HL-60 (cell line): ENCODE measurements at regions not wholly inside any gene's neighbourhood (a gene's known extent, or its start where the extent isn't known, plus 50 kb on each side); places are given as distances from the start of the nearest gene placed in this dataset.

Experiments used
- DNase-seq, 2 experiments: peaks; one replicate each; pipeline ENCODE4 v3.0.0-alpha.2; 2010 to 2020; ENCODE audit warnings: low read depth in 1 of 2, low spot score in 1 of 2
- H3K27ac ChIP-seq: fragments of 250-450 bp; sonication (Bioruptor Pico); replicated peaks from 2 replicates; pipeline ENCODE4 v1.5.1; 2020; ENCODE audit warnings: mild to moderate bottlenecking, moderate library complexity
- H3K27me3 ChIP-seq: fragments of 250-450 bp; sonication (Bioruptor Pico); 2 replicates; pipeline ENCODE4 v1.5.1; 2021; ENCODE audit warnings: mild to moderate bottlenecking, moderate library complexity; ENCODE audit not compliant: insufficient read depth, poor library complexity, severe bottlenecking
- H3K4me3 ChIP-seq: replicated peaks from 2 replicates; pipeline ENCODE4 v1.5.1; 2011; ENCODE audit warnings: mild to moderate bottlenecking, control low read depth, low read length; ENCODE audit not compliant: insufficient read depth
- CTCF ChIP-seq: IDR thresholded peaks from one replicate; pipeline ENCODE4 v1.5.1; 2011; ENCODE audit warnings: low read length, control low read depth, inconsistent platforms; ENCODE audit not compliant: insufficient read depth
- GABPA ChIP-seq: IDR thresholded peaks from 2 replicates; pipeline ENCODE4 v1.6.1; 2012; ENCODE audit warnings: low read depth
- POLR2AphosphoS5 ChIP-seq: IDR thresholded peaks from 2 replicates; pipeline ENCODE4 v1.6.1; 2012; ENCODE audit warnings: low read depth
- REST ChIP-seq: IDR thresholded peaks from 2 replicates; pipeline ENCODE4 v1.6.1; 2012; ENCODE audit warnings: low read depth; ENCODE audit not compliant: insufficient replicate concordance
- SPI1 ChIP-seq: IDR thresholded peaks from 2 replicates; pipeline ENCODE4 v1.6.1; 2012; ENCODE audit warnings: low read depth, mild to moderate bottlenecking, borderline replicate concordance

GRCh38 chr1:208587110-208587509, 342.9 kb upstream of the PLXNA2 start:
- no peak overlapping the region for H3K27ac ChIP-seq
- no peak for TF ChIP-seq POLR2AphosphoS5
- no peak for TF ChIP-seq REST
- no peak for TF ChIP-seq CTCF
- no peak for TF ChIP-seq SPI1
- TF ChIP-seq GABPA, result no peak
- H3K4me3 ChIP-seq, result no peak overlapping the region
- H3K27me3 ChIP-seq, result no peaks in the 10 kb centered on the region
- no peak for DNase-seq

GRCh38 chr1:208593306-208594006, 349.3 kb upstream of the PLXNA2 start:
- no peak for TF ChIP-seq CTCF
- no peak for TF ChIP-seq REST
- no peak for TF ChIP-seq POLR2AphosphoS5
- TF ChIP-seq SPI1, result no peak
- TF ChIP-seq GABPA, result no peak
- no peaks in the 10 kb centered on the region for H3K27me3 ChIP-seq
- no peak overlapping the region for H3K27ac ChIP-seq
- H3K4me3 ChIP-seq, result no peak overlapping the region
- no peak for DNase-seq

- H3K4me3 ChIP-seq, result no peak overlapping the region
- H3K27ac ChIP-seq, result no peak overlapping the region
- H3K27me3 ChIP-seq, result no peaks in the 10 kb centered on the region
- TF ChIP-seq SPI1, result no peak
- TF ChIP-seq CTCF, result no peak
- TF ChIP-seq GABPA, result no peak
- no peak for TF ChIP-seq REST
- DNase-seq, result no peak
These were observed 351.1 kb upstream of the PLXNA2 start for GRCh38 chr1:208595236-208595635.
